GM21576 (cell line): ENCODE measurements at regions not wholly inside any gene's neighbourhood (a gene's known extent, or its start where the extent isn't known, plus 50 kb on each side); places are given as distances from the start of the nearest gene placed in this dataset.
"Not testable (repeated sequence)": the region's sequence is repeated elsewhere in the genome, so short reads cannot be mapped to it uniquely, and the experiment has no call there.

Experiments used
- ATAC-seq: cut with Tn5 transposase; IDR thresholded peaks from one replicate; pipeline ENCODE4 v1.9.1; 2021; ENCODE audit warnings: mild to moderate bottlenecking, moderate library complexity; ENCODE audit not compliant: unreplicated experiment

DNA sequence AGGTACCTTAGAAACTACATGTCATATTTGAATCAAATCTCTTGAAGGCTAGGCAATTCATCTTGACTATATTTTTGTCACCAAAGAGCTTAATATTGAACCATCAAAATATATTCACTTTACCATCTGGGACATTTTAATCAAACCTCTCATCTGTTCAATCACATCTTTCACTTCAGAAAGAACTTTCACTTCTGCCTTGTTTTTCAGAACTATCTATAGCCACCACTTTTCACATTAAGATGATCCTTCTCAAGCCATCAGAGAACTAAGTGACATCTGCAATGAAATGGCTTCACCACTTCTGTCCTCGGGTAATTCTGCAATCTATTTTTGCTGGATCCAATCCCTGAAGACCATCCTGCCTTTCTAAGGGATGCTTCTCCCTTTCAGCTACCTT, 57.8 kb downstream of the OR2B2 start:
- no peak for ATAC-seq

DNA sequence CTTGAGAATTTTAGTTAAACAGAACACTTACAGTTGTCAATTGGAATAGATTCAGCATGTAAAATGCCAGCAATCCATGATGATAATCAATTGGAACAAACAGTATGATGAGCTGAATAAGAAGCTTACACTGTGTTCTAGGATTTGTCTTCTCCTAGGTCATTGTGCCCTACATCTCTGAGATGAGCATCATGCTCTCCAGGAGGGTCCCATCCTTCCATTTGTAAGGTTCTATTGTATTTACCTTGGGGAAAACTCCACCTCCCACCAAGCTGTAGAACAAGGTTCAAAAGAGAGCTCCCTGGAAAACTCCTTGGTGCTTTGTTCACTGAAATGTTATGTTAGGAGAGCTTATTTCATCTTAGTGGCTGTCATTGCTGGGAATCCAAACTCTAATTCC, 60.8 kb downstream of the OR2B2 start:
- ATAC-seq, result no peak

DNA sequence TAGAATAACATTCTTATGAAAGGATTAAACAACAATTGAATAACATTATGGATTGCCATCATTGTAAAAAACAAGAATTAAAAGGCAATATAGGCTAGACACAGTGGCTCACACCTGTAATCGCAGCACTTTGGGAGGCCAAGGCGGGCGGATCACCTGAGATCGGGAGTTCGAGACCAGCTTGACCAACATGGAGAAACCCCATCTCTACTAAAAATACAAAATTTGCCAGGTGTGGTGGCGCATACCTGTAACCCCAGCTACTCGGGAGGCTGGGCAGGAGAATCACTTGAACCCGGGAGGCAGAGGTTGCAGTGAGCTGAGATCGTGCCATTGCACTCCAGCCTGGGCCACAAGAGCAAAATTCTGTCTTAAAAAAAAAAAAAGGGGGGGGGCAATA, 63.2 kb downstream of the OR2B2 start:
- ATAC-seq, result not testable (repeated sequence)

DNA sequence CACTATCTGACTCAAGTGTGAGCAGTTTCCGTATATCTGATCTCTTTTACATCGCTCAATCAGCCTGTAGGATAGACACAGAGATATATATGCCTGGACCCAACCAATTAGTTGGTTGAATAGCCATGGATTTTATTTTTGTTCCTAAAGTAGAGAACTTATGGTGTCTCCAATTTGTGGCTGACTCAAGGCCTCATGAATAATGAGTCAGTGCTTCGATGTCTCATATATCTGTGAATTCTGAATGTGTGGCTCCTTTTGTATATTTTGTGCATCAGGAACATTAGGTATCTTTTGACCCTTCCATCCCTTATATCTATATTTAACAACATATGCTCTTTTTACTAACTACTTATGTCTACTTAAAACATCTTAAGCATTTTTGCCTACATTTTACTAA, 64.5 kb downstream of the OR2B2 start:
- no peak for ATAC-seq

DNA sequence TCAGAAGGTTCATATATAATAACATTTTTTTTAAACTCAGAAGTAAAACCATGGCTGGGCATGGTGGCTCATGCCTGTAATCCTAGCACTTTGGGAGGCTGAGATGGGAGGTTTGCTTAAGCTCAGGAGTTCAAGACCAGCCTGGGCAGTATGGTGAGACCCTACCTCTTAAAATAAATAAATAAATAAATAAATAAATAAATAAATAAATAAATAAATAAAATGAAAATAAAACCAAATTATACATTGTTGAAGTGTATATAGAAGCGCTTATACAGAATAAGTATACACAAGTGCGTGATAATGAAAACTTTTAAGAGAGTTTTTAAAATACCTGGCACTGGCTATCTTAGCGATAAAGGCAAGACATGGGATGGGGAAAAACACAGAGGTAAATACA, 71.6 kb downstream of the OR2B2 start:
- no peak for ATAC-seq

DNA sequence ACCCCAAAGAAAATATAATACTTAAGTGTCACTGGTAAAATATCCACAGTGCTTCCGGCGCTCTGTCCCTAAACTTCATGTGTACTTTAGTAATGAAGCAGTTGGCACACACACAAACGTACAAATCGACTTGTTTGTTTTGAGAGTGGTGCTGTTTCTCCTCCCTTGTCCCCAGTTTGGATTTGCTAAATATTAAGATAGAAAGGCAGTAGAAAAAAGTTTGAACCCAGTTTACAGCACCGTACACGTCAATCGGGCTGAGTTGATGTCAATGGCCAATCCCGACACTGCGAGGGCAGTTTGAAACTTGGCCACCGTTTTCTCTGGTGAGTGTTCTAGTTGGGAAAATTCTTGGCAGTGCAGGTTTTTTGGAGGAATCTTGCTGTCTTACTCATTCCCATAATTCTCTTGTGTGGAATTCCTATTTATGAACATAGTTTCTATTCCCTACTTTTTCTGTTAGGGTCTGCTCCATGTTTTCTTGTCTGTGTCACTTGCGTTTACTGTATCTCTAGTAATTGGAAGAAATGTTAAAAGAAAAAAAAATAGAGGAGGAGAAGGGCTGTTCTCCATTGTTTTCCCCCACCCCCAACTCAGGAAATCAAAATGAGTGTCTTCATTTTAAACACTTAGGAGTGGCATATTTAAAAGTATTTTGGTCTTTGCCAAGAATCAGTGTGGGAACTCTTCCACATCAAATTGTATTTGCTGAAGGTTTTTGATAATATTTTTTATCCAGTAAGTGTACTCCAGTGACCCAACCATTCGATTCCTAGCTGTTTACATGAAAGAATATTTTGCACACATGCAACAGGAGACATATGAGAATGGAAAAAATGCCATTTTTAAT, 72.3 kb downstream of the OR2B2 start:
- ATAC-seq, result no peak

DNA sequence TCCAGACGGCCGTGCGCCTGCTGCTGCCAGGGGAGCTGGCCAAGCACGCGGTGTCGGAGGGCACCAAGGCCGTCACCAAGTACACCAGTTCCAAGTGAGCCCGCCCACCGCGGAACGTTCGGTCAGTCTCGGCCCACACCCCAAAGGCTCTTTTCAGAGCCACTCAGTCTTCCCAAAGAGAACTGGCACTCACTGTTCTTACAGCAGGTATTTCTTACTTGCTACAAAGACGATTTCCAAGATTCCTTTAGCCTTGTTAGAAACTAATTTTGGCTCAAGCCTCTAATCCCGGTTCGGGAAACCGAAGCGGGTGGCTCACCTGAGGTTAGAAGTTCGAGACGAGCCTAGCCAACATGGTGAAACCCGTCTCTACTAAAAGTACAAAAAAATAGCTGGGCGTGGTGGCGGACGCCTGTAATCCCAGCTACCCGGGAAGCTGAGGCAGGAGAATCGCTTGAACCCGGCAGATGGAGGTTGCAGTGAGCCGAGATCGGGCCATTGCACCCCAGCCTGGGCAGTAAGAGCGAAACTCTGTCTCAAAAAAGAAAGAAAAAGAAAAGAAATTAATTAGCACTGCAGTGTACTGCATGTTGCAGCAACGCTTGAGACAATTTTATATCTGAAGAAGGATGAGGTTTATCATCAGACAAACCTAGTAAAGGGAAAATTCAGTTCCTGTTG, 73.1 kb downstream of the OR2B2 start:
- ATAC-seq, result no peak

DNA sequence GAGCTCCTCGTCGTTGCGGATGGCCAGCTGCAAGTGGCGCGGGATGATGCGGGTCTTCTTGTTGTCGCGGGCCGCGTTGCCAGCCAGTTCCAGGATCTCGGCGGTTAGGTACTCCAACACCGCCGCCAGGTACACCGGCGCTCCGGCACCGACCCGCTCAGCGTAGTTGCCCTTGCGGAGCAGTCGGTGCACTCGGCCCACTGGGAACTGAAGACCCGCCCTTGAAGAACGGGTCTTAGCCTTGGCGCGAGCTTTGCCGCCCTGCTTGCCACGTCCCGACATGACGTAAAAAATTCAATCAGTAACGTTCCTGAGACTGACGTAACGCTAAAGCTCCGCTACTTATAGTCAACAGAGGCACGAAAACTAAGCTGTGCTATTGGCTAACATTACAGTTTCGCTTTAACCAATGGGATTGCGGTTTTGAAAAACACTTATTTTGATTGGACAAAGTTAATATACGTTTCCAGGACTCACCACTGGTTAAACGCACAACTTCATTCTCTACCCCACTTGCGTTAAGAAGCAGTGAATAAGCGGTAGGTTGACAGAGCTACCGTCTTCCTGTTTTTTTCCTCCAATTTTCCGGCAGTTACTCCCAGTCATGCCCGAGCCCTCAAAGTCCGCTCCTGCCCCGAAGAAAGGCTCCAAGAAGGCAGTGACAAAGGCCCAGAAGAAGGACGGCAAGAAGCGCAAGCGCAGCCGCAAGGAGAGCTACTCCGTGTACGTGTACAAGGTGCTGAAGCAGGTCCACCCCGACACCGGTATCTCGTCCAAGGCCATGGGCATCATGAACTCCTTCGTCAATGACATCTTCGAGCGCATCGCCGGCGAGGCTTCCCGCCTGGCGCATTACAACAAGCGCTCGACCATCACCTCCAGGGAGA, 73.9 kb downstream of the OR2B2 start:
- peak; percentile 66 for ATAC-seq

DNA sequence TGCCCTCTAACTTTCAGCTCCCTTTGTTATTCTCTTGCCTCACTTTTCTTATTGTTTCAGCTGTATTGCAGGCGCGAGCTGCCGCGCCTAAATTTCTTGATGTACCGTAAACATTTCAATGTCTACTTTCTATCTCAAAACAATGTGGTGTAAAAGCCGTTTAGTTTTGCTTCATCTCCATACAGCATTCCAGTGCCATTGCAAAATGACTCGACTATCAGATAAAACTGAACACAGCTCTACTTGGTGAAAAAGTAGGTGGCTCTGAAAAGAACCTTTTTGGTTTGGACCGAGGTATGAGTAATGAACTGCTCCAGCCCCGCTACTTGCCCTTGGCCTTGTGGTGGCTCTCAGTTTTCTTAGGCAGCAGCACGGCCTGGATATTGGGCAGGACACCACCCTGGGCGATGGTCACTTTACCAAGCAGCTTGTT, 74.6 kb downstream of the OR2B2 start:
- ATAC-seq, result no peak

DNA sequence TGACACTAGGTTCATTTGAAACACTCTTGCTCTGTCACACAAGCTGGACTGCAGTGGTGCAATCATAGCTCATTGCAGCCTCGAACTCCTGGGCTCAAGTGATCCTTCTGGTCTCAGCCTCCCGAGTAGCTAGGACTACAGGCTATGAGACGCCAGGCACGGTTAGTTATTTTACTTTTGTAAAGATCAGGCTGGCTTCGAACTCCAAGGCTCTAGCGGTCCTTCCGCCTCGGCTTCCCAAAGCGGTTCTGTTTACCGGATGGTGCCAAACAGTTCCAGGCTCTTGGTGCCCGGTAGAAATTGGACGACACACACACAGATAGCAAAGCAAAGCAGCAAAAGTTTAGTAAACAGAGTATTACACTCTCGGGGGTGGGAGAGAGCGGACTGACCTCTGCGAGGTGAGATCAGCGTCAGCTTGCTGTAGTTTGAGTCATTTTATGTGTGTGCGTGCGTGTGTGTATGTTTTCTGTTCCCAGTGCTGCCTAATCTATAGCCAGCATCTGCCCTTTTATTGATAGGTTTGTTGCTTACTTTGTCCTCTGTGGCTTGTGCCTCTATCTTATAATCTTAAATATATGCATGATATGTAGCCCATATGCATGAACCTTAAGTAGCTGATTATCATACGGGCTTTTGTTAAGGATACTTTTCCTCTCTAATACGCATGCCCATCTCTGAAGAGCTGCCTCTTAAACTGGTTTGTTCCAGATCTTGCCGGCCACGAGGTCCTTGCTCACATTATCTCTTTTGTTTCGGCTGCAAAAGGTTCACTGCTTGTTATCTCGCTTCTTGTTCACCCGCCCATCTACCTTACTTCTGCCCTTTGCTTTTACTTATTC, 75.2 kb downstream of the OR2B2 start:
- peak; percentile 39 for ATAC-seq

DNA sequence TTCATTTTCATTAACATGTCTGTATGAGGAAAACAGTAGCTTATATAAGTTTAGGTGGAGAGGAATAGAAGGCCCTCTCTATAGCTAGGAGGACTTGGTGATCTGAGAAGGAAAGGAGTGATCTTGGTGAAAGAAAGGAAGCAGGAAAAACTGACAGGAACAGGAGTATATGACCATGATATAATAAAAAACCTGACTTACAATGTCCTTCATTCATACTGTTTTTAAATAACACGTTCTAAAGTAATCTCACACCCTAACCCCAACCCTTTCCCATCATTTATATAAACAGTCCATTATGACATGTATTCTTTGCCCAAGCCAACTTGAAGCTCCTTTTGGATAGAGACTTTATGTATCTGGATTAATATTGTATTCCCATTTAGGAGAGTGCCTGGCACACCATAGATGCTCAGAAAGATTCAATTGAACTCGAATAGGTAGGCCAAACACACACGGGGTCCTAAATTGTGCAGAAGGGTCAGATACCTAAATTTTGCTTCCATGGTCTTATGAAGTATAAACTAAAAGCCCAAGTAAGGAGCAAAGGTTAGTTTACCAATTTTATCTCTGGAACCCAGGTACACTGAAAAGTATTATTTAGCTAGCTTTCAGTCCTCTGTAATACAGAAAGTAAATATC, 75.9 kb downstream of the OR2B2 start:
- no peak for ATAC-seq

DNA sequence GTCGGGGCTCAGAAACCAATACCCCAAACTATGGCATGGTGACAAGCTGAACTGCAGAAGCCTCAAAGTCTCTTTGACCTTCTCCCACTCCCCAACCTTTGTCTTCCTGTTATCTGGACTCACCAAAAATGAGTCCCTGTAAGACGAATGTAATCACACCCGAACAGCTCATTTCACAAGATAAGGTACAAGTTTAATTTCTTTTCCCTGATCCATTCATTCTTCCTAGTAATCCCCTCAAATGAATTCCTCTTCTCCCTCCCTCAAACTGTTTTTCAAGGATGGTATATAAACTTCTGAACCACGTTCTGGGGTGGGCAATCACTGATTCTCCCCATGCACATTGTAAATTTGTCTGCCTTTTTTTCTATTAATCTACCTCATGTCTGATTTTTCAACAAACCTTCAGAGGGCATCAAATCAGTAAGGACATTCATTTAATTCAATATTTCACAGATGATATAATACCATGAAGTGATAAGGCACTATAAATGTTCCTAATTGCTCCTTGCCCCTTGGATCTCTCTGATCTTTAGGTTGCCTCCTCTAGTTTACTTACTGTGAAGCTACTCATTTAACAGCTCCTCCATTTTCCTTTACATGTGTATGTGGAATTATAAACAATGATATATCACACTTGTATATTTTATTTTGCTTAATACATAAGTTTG, 77.2 kb downstream of the OR2B2 start:
- no peak for ATAC-seq

DNA sequence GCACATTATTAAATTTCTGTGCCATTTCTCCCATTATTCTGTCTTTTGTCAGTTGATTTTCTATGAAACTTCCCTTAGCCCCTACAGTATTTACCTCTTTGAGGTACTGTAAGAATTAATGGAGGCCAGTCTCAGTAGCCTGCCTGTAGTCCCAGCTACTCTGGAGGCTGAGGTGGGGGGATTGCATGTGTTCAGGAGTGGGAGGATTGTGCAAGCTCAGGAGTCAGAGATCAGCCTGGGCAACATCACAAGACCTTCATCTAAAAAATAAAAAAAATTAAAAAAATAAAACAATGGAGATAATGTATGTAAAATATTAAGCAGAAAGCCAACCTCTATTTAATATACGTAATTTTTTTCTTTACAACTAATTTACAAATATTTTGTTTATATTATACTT, 77.8 kb downstream of the OR2B2 start:
- no peak for ATAC-seq

DNA sequence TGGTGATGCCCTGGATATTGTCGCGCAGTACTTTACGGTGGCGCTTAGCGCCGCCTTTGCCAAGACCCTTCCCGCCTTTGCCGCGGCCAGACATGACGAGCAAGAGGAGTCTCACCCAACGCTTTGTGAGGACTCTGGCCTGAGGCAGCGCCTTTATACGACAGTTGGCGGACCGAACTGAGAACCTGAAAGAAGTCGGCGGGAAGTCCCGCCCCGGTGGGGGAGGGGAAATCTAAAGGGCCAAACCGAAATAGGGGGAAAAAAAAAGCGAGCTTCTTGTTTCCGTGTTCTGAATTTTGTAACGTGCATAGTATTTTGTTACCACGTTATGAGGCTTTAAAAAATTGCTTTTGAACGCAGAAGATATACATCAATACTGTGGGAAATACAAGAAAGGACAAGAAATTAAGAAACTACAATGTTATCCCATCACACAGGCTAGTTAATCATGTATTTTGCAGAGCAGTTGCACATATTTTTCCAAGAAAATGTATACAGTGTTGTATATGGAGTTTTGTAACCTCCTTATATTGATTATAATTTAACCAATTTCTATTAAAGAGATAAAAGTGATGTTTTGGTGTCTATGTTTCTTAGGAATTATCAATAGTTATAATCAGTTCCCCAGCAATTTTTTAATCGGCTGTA, 80.6 kb downstream of the OR2B2 start:
- ATAC-seq, result peak; percentile 91

DNA sequence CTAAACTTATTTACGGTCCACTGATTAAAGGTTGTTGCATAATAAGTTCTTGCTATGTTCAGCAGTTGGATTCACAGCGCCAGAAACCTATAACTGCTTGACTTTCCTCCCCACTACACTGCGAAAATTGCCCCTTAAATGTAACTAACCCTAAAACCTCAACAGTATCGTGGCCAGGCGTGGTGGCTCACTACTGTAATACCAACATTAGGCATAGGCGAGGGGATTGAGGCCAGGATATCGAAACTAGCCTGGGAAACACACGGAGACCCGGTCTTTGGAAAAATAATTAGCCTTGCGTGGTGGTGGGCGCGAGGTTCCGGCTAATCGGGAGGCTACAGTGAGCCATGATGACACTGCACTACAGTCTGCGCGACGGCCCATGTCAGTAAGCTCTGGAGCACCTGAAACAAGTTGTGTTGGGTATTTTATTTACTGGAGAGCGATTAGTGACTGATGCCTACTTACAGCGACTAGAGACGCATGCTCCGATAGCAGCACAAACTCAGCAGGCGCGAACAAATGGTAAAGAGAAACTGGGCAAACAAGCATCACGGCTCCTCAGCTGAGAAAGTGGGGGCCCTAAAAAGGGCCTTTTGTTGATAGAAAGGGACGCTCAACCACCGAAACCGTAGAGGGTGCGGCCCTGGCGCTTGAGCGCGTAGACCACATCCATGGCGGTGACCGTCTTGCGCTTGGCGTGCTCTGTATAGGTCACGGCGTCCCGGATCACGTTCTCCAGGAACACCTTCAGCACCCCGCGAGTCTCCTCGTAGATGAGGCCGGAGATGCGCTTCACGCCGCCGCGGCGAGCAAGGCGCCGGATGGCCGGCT, 81.4 kb downstream of the OR2B2 start:
- peak; percentile 29 for ATAC-seq

DNA sequence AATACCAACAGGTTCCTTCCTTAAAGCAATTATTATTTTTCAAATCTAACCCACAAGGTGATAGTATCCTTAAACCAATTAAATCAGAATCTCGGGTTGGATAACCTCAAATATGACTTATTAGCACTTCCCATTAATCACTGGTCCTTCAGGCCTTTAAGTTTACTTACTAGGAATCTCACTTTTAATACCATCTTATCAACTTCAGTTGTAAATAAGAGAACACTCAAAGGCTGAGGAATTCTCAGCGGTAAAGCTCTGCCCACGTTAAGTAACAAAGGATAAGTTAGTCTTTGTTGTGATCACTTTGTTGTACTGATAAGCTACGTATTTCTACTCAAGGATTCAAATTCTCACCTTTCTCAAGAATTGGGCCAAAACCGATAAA, 82.0 kb downstream of the OR2B2 start:
- no peak for ATAC-seq

DNA sequence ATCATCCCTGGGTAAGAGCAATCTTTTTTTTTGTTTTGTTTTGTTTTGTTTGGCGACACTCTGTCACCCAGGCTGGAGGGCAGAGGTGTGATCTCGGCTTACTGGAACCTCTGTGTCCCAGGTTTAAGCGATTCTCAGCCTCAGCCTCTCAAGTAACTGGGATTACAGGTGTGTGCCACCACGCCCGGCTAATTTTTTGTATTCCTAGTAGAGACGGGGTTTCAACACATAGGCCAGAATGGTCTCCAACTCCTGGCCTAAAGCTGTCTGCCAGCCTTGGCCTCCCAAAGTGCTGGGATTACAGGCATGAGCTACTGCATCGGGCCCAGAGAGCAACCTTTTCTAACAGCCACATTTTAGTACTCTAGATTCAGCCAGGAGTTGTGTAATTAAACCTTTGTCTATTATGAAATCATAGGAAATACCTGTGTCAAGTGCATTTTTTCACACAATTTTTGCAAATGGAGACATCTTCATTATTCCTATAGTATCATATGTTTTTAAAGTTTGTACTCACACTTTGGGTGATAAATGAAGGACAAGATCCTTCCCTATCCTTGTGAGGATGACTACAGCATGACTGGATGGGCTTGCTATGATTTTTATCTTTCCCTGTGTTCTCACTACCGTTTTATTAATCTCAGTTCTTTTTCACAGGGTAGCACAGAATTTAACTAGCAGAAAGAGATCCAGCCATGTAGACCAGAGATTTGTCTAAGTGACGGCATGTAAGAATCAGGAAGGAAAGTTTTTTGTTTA, 82.6 kb downstream of the OR2B2 start:
- no peak for ATAC-seq
